ENCODE measurements at regions not wholly inside any gene's neighbourhood (a gene's known extent, or its start where the extent isn't known, plus 50 kb on each side); places are given as distances from the start of the nearest gene placed in this dataset.

DNA sequence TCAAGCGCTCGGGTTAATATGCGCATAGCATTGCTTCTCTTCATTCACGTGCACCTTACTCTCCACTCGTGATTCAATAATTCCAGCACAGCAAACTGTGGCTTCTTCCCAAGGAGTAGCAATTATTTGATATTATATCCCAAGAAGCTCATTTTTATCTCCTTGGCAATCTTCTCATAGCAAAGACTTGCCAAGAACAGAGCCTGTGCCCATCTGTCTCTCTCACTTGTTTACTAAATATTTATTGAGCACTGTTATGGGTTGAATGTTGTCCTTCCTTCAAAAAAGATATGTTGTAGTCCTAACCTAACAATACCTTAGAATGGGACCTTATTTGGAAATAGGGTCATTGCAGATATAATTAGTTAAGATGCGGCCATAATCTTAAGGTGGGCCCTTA lies 233.7 kb downstream of the TFCP2L1 start:
- Histone ChIP-seq H3K4me1 (ENCODE audit: control insufficient read depth in 1 of 2, insufficient read depth in 1 of 2, low read depth in 1 of 2, low read length in 1 of 2) (no peaks in the 10 kb centered on the region), H3K27me3 (no peaks in the 10 kb centered on the region), H3K9me3 (no peaks in the 10 kb centered on the region), H3K27ac (no peak overlapping the region), H3K36me3 (no peaks in the 10 kb centered on the region), H3K4me3 (ENCODE audit: low read depth in 1 of 2, low read length in 1 of 2) (no peak overlapping the region)
- TF ChIP-seq CTCF (IDR thresholded peaks at IDR 0.05) = no peak

DNA sequence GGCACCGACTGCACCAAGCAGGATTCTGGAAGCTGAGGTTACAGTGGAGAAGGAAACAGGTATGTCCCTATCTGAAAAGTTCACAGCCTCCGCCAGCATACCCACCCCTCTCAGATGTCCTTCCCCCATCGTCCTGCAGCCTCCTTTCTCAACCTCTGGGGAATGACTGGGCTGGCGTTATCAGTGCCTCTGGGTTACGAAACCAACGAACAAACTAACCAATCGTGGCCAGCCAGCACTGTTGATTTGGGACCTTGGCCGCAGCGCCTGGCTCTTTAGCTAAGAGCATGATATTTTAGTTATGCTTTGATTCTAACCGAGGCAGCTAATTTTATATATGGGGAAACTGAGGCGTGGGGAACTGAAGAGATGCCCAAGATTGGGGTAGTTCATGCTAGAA lies 233.0 kb downstream of the TFCP2L1 start:
- Histone ChIP-seq H3K27me3 (no peaks in the 10 kb centered on the region), H3K4me3 (ENCODE audit: low read depth in 1 of 2, low read length in 1 of 2) (no peak overlapping the region), H3K9me3 (no peaks in the 10 kb centered on the region), H3K27ac (no peak overlapping the region), H3K36me3 (no peaks in the 10 kb centered on the region), H3K4me1 (ENCODE audit: control insufficient read depth in 1 of 2, insufficient read depth in 1 of 2, low read depth in 1 of 2, low read length in 1 of 2) (no peaks in the 10 kb centered on the region)
- no peak for TF ChIP-seq CTCF (IDR thresholded peaks at IDR 0.05)

GRCh38 chr2:121052521-121052920 lies 232.5 kb downstream of the TFCP2L1 start:
- no peaks in the 10 kb centered on the region for H3K27me3 ChIP-seq
- H3K9me3 ChIP-seq = no peaks in the 10 kb centered on the region
- H3K36me3 ChIP-seq = no peaks in the 10 kb centered on the region
- no peak overlapping the region for H3K27ac ChIP-seq
- no peaks in the 10 kb centered on the region for H3K4me1 ChIP-seq (ENCODE audit: control insufficient read depth in 1 of 2, insufficient read depth in 1 of 2, low read depth in 1 of 2, low read length in 1 of 2)
- no peak for TF ChIP-seq CTCF (IDR thresholded peaks at IDR 0.05)
- no peak overlapping the region for H3K4me3 ChIP-seq (ENCODE audit: low read depth in 1 of 2, low read length in 1 of 2)

DNA sequence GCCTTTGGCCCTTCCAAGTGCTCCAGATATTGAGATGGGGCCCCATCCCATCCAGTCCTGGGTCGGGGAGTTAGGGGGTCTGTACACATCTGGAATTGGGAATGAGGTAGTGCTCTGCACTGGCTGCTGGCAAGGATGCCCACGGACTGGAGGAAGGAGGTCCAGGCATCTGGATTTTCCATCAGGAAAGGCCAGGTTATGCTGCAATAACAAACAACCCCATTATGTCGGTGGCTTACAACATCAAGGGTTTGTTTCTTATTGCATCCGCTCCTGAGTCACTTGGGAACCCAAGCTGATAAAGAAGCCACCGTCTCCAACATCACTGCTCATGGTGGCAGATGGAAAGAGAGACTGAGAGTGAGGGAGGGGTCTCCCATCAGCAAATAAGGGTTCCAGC lies 229.9 kb downstream of the TFCP2L1 start:
- Histone ChIP-seq H3K4me1 (ENCODE audit: control insufficient read depth in 1 of 2, insufficient read depth in 1 of 2, low read depth in 1 of 2, low read length in 1 of 2) (no peaks in the 10 kb centered on the region), H3K9me3 (no peaks in the 10 kb centered on the region), H3K36me3 (no peaks in the 10 kb centered on the region), H3K27ac (no peak overlapping the region), H3K27me3 (no peaks in the 10 kb centered on the region), H3K4me3 (ENCODE audit: low read depth in 1 of 2, low read length in 1 of 2) (no peak overlapping the region)
- no peak for TF ChIP-seq CTCF (IDR thresholded peaks at IDR 0.05)

GRCh38 chr2:121055501-121055900 lies 229.5 kb downstream of the TFCP2L1 start:
- Histone ChIP-seq H3K27me3 (no peaks in the 10 kb centered on the region), H3K36me3 (no peaks in the 10 kb centered on the region), H3K4me3 (ENCODE audit: low read depth in 1 of 2, low read length in 1 of 2) (no peak overlapping the region), H3K4me1 (ENCODE audit: control insufficient read depth in 1 of 2, insufficient read depth in 1 of 2, low read depth in 1 of 2, low read length in 1 of 2) (no peaks in the 10 kb centered on the region), H3K9me3 (no peaks in the 10 kb centered on the region), H3K27ac (no peak overlapping the region)
- no peak for TF ChIP-seq CTCF (IDR thresholded peaks at IDR 0.05)
